ENCODE measurements at regions not wholly inside any gene's neighbourhood (a gene's known extent, or its start where the extent isn't known, plus 50 kb on each side); places are given as distances from the start of the nearest gene placed in this dataset.

- no peak overlapping the region for H3K27ac Mint-ChIP-seq
- no peaks in the 10 kb centered on the region for H3K4me1 Mint-ChIP-seq
- no peaks in the 10 kb centered on the region for H3K9me3 Mint-ChIP-seq
- no peak overlapping the region for H3K4me3 Mint-ChIP-seq
- H3K36me3 Mint-ChIP-seq (ENCODE audit: low read depth) = no peaks in the 10 kb centered on the region
- TF ChIP-seq, protein P1, sequence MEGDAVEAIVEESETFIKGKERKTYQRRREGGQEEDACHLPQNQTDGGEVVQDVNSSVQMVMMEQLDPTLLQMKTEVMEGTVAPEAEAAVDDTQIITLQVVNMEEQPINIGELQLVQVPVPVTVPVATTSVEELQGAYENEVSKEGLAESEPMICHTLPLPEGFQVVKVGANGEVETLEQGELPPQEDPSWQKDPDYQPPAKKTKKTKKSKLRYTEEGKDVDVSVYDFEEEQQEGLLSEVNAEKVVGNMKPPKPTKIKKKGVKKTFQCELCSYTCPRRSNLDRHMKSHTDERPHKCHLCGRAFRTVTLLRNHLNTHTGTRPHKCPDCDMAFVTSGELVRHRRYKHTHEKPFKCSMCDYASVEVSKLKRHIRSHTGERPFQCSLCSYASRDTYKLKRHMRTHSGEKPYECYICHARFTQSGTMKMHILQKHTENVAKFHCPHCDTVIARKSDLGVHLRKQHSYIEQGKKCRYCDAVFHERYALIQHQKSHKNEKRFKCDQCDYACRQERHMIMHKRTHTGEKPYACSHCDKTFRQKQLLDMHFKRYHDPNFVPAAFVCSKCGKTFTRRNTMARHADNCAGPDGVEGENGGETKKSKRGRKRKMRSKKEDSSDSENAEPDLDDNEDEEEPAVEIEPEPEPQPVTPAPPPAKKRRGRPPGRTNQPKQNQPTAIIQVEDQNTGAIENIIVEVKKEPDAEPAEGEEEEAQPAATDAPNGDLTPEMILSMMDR (IDR thresholded peaks at IDR 0.05; ENCODE audit: unreplicated experiment in 3 of 3) = no peak
- H3K27me3 Mint-ChIP-seq (ENCODE audit: low read depth) = no peaks in the 10 kb centered on the region
Observed at GRCh38 chr4:19927381-19927780, 324.3 kb upstream of the SLIT2 start.

DNA sequence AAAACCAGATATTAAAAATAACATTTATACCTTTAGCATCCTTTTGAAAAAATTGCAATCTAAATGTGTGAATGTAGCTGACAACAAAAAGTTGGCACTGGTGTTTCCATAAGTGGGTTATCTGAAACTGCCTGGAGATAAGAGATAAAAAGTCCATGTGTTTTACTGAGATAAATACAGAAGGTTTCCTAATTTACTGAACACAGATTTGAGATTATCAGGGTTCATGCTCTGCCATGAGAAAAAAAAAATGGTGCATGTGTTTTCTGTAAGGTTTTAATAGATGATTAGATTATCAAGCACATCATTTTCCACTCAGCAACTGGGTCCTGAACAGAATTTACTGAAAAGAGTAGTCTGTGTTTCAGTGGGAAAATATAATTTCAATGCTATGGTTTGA, 326.2 kb upstream of the SLIT2 start:
- H3K9me3 Mint-ChIP-seq = no peaks in the 10 kb centered on the region
- TF ChIP-seq, protein P1 (IDR thresholded peaks at IDR 0.05; ENCODE audit: unreplicated experiment in 3 of 3) = no peak
- H3K4me1 Mint-ChIP-seq = no peaks in the 10 kb centered on the region
- no peaks in the 10 kb centered on the region for H3K27me3 Mint-ChIP-seq (ENCODE audit: low read depth)
- H3K27ac Mint-ChIP-seq = no peak overlapping the region
- H3K4me3 Mint-ChIP-seq = no peak overlapping the region
- H3K36me3 Mint-ChIP-seq (ENCODE audit: low read depth) = no peaks in the 10 kb centered on the region

- Mint-ChIP-seq H3K9me3 (peaks cover 4% of the 10 kb centered on the region), H3K4me3 (no peak overlapping the region), H3K4me1 (no peaks in the 10 kb centered on the region), H3K27me3 (ENCODE audit: low read depth) (no peaks in the 10 kb centered on the region), H3K36me3 (ENCODE audit: low read depth) (no peaks in the 10 kb centered on the region), H3K27ac (no peak overlapping the region)
- TF ChIP-seq, protein P1 (IDR thresholded peaks at IDR 0.05; ENCODE audit: unreplicated experiment in 3 of 3) = no peak
Observed at GRCh38 chr4:19924761-19925160, 326.9 kb upstream of the SLIT2 start.

- Mint-ChIP-seq H3K4me1 (no peaks in the 10 kb centered on the region), H3K4me3 (no peak overlapping the region), H3K27me3 (ENCODE audit: low read depth) (no peaks in the 10 kb centered on the region), H3K9me3 (peaks cover 34% of the 10 kb centered on the region), H3K27ac (no peak overlapping the region), H3K36me3 (ENCODE audit: low read depth) (no peaks in the 10 kb centered on the region)
- TF ChIP-seq, protein P1 (IDR thresholded peaks at IDR 0.05; ENCODE audit: unreplicated experiment in 3 of 3) = no peak
Observed at GRCh38 chr4:19915276-19915675, 336.4 kb upstream of the SLIT2 start.

GRCh38 chr4:19913650-19914049, 338.1 kb upstream of the SLIT2 start:
- TF ChIP-seq, protein P1 (IDR thresholded peaks at IDR 0.05; ENCODE audit: unreplicated experiment in 3 of 3) = no peak
- H3K4me1 Mint-ChIP-seq = no peaks in the 10 kb centered on the region
- no peak overlapping the region for H3K27ac Mint-ChIP-seq
- H3K36me3 Mint-ChIP-seq (ENCODE audit: low read depth) = no peaks in the 10 kb centered on the region
- H3K4me3 Mint-ChIP-seq = no peak overlapping the region
- H3K9me3 Mint-ChIP-seq = peaks cover 19% of the 10 kb centered on the region
- no peaks in the 10 kb centered on the region for H3K27me3 Mint-ChIP-seq (ENCODE audit: low read depth)

DNA sequence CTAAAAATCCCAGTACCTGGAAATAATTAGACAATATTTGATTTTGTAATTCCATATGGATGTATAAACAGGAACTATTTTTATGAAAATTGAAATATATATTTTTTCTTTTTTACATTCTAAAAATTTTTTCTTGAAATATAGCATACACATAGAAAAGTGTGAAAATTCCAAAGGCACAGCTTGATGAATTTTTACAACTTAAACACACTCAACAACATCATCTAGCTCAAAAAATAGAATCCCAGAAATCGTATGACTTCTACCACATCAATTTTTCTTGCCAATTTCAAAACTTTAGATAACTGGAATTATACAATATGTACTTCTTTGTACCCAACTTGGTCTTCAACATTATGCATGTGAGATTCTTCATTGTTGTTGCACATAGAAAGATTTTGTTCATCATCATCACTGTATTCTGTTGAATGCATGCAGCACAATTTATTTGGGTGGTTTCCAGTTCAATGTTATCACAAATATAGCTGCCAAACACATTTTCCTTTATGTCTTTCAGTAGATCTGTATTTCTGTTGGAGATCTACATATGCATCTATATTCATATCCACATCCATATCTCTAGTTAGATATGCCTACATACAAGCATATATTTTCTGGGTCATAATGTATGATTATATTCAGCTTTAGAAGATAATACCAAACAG, 340.7 kb upstream of the SLIT2 start:
- Mint-ChIP-seq H3K36me3 (ENCODE audit: low read depth) (no peaks in the 10 kb centered on the region), H3K27me3 (ENCODE audit: low read depth) (no peaks in the 10 kb centered on the region), H3K4me1 (no peaks in the 10 kb centered on the region), H3K27ac (no peak overlapping the region), H3K4me3 (no peak overlapping the region), H3K9me3 (peaks cover 5% of the 10 kb centered on the region)
- TF ChIP-seq, protein P1 (IDR thresholded peaks at IDR 0.05; ENCODE audit: unreplicated experiment in 3 of 3) = no peak
